Brain microvascular endothelial cell (primary cell): ENCODE measurements at regions not wholly inside any gene's neighbourhood (a gene's known extent, or its start where the extent isn't known, plus 50 kb on each side); places are given as distances from the start of the nearest gene placed in this dataset.
A peak's percentile ranks its signal among the peaks of the same experiment; 100 is the strongest.

ENCODE experiments used
- DNase-seq: peaks from one replicate; pipeline ENCODE4 v3.0.0-alpha.2; 2020
- H3K27ac ChIP-seq: fragments of 250-450 bp; sonication (Bioruptor Pico); 2 replicates; pipeline ENCODE4 v1.5.1; 2020; ENCODE audit warnings: mild to moderate bottlenecking, moderate library complexity
- H3K27me3 ChIP-seq: fragments of 250-450 bp; sonication (Bioruptor Pico); replicated peaks from 2 replicates; pipeline ENCODE4 v1.5.1; 2020; ENCODE audit warnings: mild to moderate bottlenecking
- H3K36me3 ChIP-seq: fragments of 250-450 bp; sonication (Bioruptor Pico); replicated peaks from 2 replicates; pipeline ENCODE4 v1.5.1; 2020; ENCODE audit warnings: mild to moderate bottlenecking
- H3K4me3 ChIP-seq: 2 replicates; pipeline ENCODE4 v1.5.1; 2011; ENCODE audit warnings: low read depth, mild to moderate bottlenecking, control low read depth, low read length, moderate library complexity
- CTCF ChIP-seq: IDR thresholded peaks from 2 replicates; pipeline ENCODE4 v1.5.1; 2011; ENCODE audit warnings: low read depth, mild to moderate bottlenecking, moderate library complexity, low read length, control low read depth, inconsistent platforms; ENCODE audit errors: missing control alignments
- in situ Hi-C: cut with HindIII; loops from 2 replicates; pipeline ENCODE4 v1.10.0; 2017; ENCODE audit warnings: low sequenced_read_pairs, low pct_ligation_motif_present

- Histone ChIP-seq H3K27me3 (no peaks in the 10 kb centered on the region), H3K4me3 (no peak overlapping the region), H3K27ac (peak overlapping the region; percentile 95), H3K36me3 (no peaks in the 10 kb centered on the region)
- TF ChIP-seq CTCF = no peak
- in situ Hi-C loops = no loop called here
- no peak for DNase-seq
Measured at GRCh38 chr5:111996574-111996973, 239.6 kb upstream of the NREP start.

GRCh38 chr5:111995701-111996100, 238.7 kb upstream of the NREP start:
- no peak overlapping the region for H3K4me3 ChIP-seq
- no peaks in the 10 kb centered on the region for H3K27me3 ChIP-seq
- in situ Hi-C loops = no loop called here
- no peak overlapping the region for H3K27ac ChIP-seq
- no peak for TF ChIP-seq CTCF
- no peaks in the 10 kb centered on the region for H3K36me3 ChIP-seq
- no peak for DNase-seq

- H3K36me3 ChIP-seq = no peaks in the 10 kb centered on the region
- no peak overlapping the region for H3K4me3 ChIP-seq
- no peaks in the 10 kb centered on the region for H3K27me3 ChIP-seq
- H3K27ac ChIP-seq = no peak overlapping the region
- TF ChIP-seq CTCF = no peak
- in situ Hi-C loops = no loop called here
- DNase-seq = no peak
Measured at GRCh38 chr5:111993242-111993641, 236.2 kb upstream of the NREP start.

GRCh38 chr5:111984044-111984443, 227.1 kb upstream of the NREP start:
- in situ Hi-C loops = no loop called here
- peak; percentile 98 for DNase-seq
- Histone ChIP-seq H3K4me3 (no peak overlapping the region), H3K27me3 (no peaks in the 10 kb centered on the region), H3K36me3 (no peaks in the 10 kb centered on the region), H3K27ac (peak overlapping the region; percentile 96)
- no peak for TF ChIP-seq CTCF

- in situ Hi-C loops = no loop called here
- peak overlapping the region; percentile 96 for H3K27ac ChIP-seq
- no peaks in the 10 kb centered on the region for H3K36me3 ChIP-seq
- no peak for DNase-seq
- H3K27me3 ChIP-seq = no peaks in the 10 kb centered on the region
- no peak overlapping the region for H3K4me3 ChIP-seq
- TF ChIP-seq CTCF = no peak
Measured at GRCh38 chr5:111983459-111983858, 226.5 kb upstream of the NREP start.

- TF ChIP-seq CTCF = no peak
- Histone ChIP-seq H3K27ac (no peak overlapping the region), H3K4me3 (no peak overlapping the region), H3K27me3 (no peaks in the 10 kb centered on the region), H3K36me3 (no peaks in the 10 kb centered on the region)
- in situ Hi-C loops = no loop called here
- DNase-seq = no peak
Measured at GRCh38 chr5:111977436-111977829, 220.4 kb upstream of the NREP start.
